ENCODE measurements at regions not wholly inside any gene's neighbourhood (a gene's known extent, or its start where the extent isn't known, plus 50 kb on each side); places are given as distances from the start of the nearest gene placed in this dataset.
"Not testable (repeated sequence)": the region's sequence is repeated elsewhere in the genome, so short reads cannot be mapped to it uniquely, and the experiment has no call there.

- DNase-seq (ENCODE audit: extremely low read depth, low read depth) = not testable (repeated sequence)
Measured at GRCh38 chr17:20840987-20841865, 201.6 kb downstream of the USP22 start.

- DNase-seq (ENCODE audit: extremely low read depth, low read depth) = not testable (repeated sequence)
Measured at GRCh38 chr17:20842012-20842411, 200.8 kb downstream of the USP22 start.

GRCh38 chr17:20843261-20843660 lies 199.6 kb downstream of the USP22 start:
- DNase-seq (ENCODE audit: extremely low read depth, low read depth) = not testable (repeated sequence)

GRCh38 chr17:20843799-20844553 lies 198.8 kb downstream of the USP22 start:
- DNase-seq (ENCODE audit: extremely low read depth, low read depth) = peak; percentile 33

GRCh38 chr17:20848869-20849443 lies 193.9 kb downstream of the USP22 start:
- DNase-seq (ENCODE audit: extremely low read depth, low read depth) = peak; percentile 7

GRCh38 chr17:20851591-20852238 lies 191.1 kb downstream of the USP22 start:
- not testable (repeated sequence) for DNase-seq (ENCODE audit: extremely low read depth, low read depth)

- DNase-seq (ENCODE audit: extremely low read depth, low read depth) = peak; percentile 34
Measured at GRCh38 chr17:20852239-20852989, 190.4 kb downstream of the USP22 start.

- DNase-seq (ENCODE audit: extremely low read depth, low read depth) = no peak
Measured at GRCh38 chr17:20852990-20853370, 189.8 kb downstream of the USP22 start.

GRCh38 chr17:20855910-20856470 lies 186.8 kb downstream of the USP22 start:
- DNase-seq (ENCODE audit: extremely low read depth, low read depth) = not testable (repeated sequence)

GRCh38 chr17:20866444-20867209 lies 176.2 kb downstream of the USP22 start:
- not testable (repeated sequence) for DNase-seq (ENCODE audit: extremely low read depth, low read depth)

- DNase-seq (ENCODE audit: extremely low read depth, low read depth) = not testable (repeated sequence)
Measured at GRCh38 chr17:20867436-20867937, 175.3 kb downstream of the USP22 start.

GRCh38 chr17:20867938-20868661 lies 174.7 kb downstream of the USP22 start:
- not testable (repeated sequence) for DNase-seq (ENCODE audit: extremely low read depth, low read depth)

- not testable (repeated sequence) for DNase-seq (ENCODE audit: extremely low read depth, low read depth)
Measured at GRCh38 chr17:20868662-20869007, 174.2 kb downstream of the USP22 start.

- not testable (repeated sequence) for DNase-seq (ENCODE audit: extremely low read depth, low read depth)
Measured at GRCh38 chr17:20873173-20873572, 169.6 kb downstream of the USP22 start.

- DNase-seq (ENCODE audit: extremely low read depth, low read depth) = not testable (repeated sequence)
Measured at GRCh38 chr17:20873688-20874328, 169.0 kb downstream of the USP22 start.

- DNase-seq (ENCODE audit: extremely low read depth, low read depth) = not testable (repeated sequence)
Measured at GRCh38 chr17:20877384-20877783, 165.4 kb downstream of the USP22 start.

- no peak for DNase-seq (ENCODE audit: extremely low read depth, low read depth)
Measured at GRCh38 chr17:20890338-20890737, 152.5 kb downstream of the USP22 start.

GRCh38 chr17:20895426-20895825 lies 147.4 kb downstream of the USP22 start:
- not testable (repeated sequence) for DNase-seq (ENCODE audit: extremely low read depth, low read depth)

All from NCI-H460 (cell line).